WTC11 (cell line): ENCODE measurements at regions not wholly inside any gene's neighbourhood (a gene's known extent, or its start where the extent isn't known, plus 50 kb on each side); places are given as distances from the start of the nearest gene placed in this dataset.

Experiments
- ATAC-seq: fragments of 200-7000 bp; cut with Tn5 transposase; 2 replicates; pipeline ENCODE4 v1.10.0; 2021; ENCODE audit warnings: mild to moderate bottlenecking, moderate library complexity
- CTCF ChIA-PET: fragments of 300-600 bp; sonication (Branson Sonifier 250); formaldehyde crosslinking; loops from one replicate; lab custom pipeline; 2021; ENCODE audit warnings: antibody characterized with exemption; lab: Charles Lee
- POLR2A ChIA-PET: fragments of 350-600 bp; sonication (Branson Sonifier 250); formaldehyde crosslinking; loops from one replicate; lab custom pipeline; 2021; ENCODE audit warnings: antibody characterized with exemption; lab: Charles Lee
- DNase-seq: peaks from one replicate; pipeline ENCODE4 v3.0.0; 2021; ENCODE audit warnings: low spot score
- H3K27ac Mint-ChIP-seq: 2 replicates; pipeline ENCODE4 v1.8.0; 2021; ENCODE audit warnings: mixed read lengths
- H3K27me3 Mint-ChIP-seq: 2 replicates; pipeline ENCODE4 v1.8.0; 2021; ENCODE audit warnings: low read depth, mild to moderate bottlenecking, moderate library complexity, mixed read lengths
- H3K36me3 Mint-ChIP-seq: 2 replicates; pipeline ENCODE4 v1.8.0; 2021; ENCODE audit warnings: mixed read lengths
- H3K4me1 Mint-ChIP-seq: 2 replicates; pipeline ENCODE4 v1.8.0; 2022; ENCODE audit warnings: mixed read lengths
- H3K4me3 Mint-ChIP-seq: 2 replicates; pipeline ENCODE4 v1.8.0; 2021; ENCODE audit warnings: mild to moderate bottlenecking, moderate library complexity, mixed read lengths
- H3K9me3 Mint-ChIP-seq: 2 replicates; pipeline ENCODE4 v1.8.0; 2021; ENCODE audit warnings: mixed read lengths
- ATF2 ChIP-seq: sonication (generic); formaldehyde crosslinking; IDR thresholded peaks from 2 replicates; pipeline ENCODE4 v1.8.1; 2022; ENCODE audit warnings: low read depth, missing genetic modification reagents, borderline replicate concordance
- CTCF ChIP-seq: fragments of 200-600 bp; IDR thresholded peaks from 2 replicates; pipeline ENCODE4 v1.8.0; 2022; ENCODE audit warnings: antibody characterized with exemption
- ERG ChIP-seq: fragments of 250-450 bp; sonication (Bioruptor Pico); IDR thresholded peaks from 2 replicates; pipeline ENCODE4 v1.8.0; 2021; ENCODE audit warnings: mild to moderate bottlenecking
- ESRRA ChIP-seq: sonication (generic); formaldehyde crosslinking; IDR thresholded peaks from 2 replicates; pipeline ENCODE4 v1.8.1; 2022; ENCODE audit warnings: mild to moderate bottlenecking, missing genetic modification reagents, borderline replicate concordance
- FOXJ3 ChIP-seq: sonication (generic); formaldehyde crosslinking; IDR thresholded peaks from 2 replicates; pipeline ENCODE4 v1.9.0; 2021; ENCODE audit warnings: missing genetic modification reagents, mild to moderate bottlenecking, borderline replicate concordance
- GTF2I ChIP-seq: fragments of 250-450 bp; sonication (Bioruptor Pico); conservative IDR thresholded peaks from 2 replicates; pipeline ENCODE4 v1.4.0; 2021; ENCODE audit warnings: mild to moderate bottlenecking
- HMGA2 ChIP-seq: fragments of 250-450 bp; sonication (Bioruptor Pico); IDR thresholded peaks from 2 replicates; pipeline ENCODE4 v1.4.0; 2021; ENCODE audit warnings: mild to moderate bottlenecking, moderate library complexity
- MLX ChIP-seq: sonication (generic); formaldehyde crosslinking; IDR thresholded peaks from 2 replicates; pipeline ENCODE4 v1.8.1; 2023; ENCODE audit warnings: mild to moderate bottlenecking, missing genetic modification reagents, moderate library complexity
- MXD4 ChIP-seq: fragments of 250-450 bp; sonication (Bioruptor Pico); IDR thresholded peaks from 2 replicates; pipeline ENCODE4 v1.8.0; 2021; ENCODE audit warnings: mild to moderate bottlenecking, moderate library complexity, borderline replicate concordance
- NFATC4 ChIP-seq: fragments of 250-450 bp; sonication (Bioruptor Pico); IDR thresholded peaks from 2 replicates; pipeline ENCODE4 v1.9.0; 2021; ENCODE audit warnings: mild to moderate bottlenecking
- RORB ChIP-seq: fragments of 250-450 bp; sonication (Bioruptor Pico); IDR thresholded peaks from 2 replicates; pipeline ENCODE4 v1.9.0; 2021; ENCODE audit warnings: mild to moderate bottlenecking
- SMAD3 ChIP-seq: sonication (generic); formaldehyde crosslinking; IDR thresholded peaks from 2 replicates; pipeline ENCODE4 v1.8.0; 2022; ENCODE audit warnings: missing genetic modification reagents, mild to moderate bottlenecking, borderline replicate concordance
- SMAD4 ChIP-seq: sonication (generic); formaldehyde crosslinking; IDR thresholded peaks from 2 replicates; pipeline ENCODE4 v1.8.0; 2022; ENCODE audit warnings: mild to moderate bottlenecking, missing genetic modification reagents
- USF1 ChIP-seq: sonication (generic); formaldehyde crosslinking; IDR thresholded peaks from 2 replicates; pipeline ENCODE4 v1.8.0; 2022; ENCODE audit warnings: mild to moderate bottlenecking, missing genetic modification reagents
- ZBTB21 ChIP-seq: sonication (generic); formaldehyde crosslinking; IDR thresholded peaks from 2 replicates; pipeline ENCODE4 v1.8.1; 2023; ENCODE audit warnings: mild to moderate bottlenecking, missing genetic modification reagents, borderline replicate concordance
- ZMAT4 ChIP-seq: fragments of 250-450 bp; sonication (Bioruptor Pico); IDR thresholded peaks from 2 replicates; pipeline ENCODE4 v1.9.0; 2021; ENCODE audit warnings: mild to moderate bottlenecking
- ZNF138 ChIP-seq: sonication (generic); formaldehyde crosslinking; conservative IDR thresholded peaks from 2 replicates; pipeline ENCODE4 v1.8.1; 2022; ENCODE audit warnings: mild to moderate bottlenecking, moderate library complexity, missing genetic modification reagents
- ZNF317 ChIP-seq: sonication (generic); formaldehyde crosslinking; IDR thresholded peaks from 2 replicates; pipeline ENCODE4 v1.8.1; 2023; ENCODE audit warnings: low read depth, mild to moderate bottlenecking, moderate library complexity, missing genetic modification reagents, borderline replicate concordance
- ZNF425 ChIP-seq: fragments of 250-450 bp; sonication (Bioruptor Pico); conservative IDR thresholded peaks from 2 replicates; pipeline ENCODE4 v1.9.0; 2021; ENCODE audit warnings: mild to moderate bottlenecking
- ZNF671 ChIP-seq: fragments of 250-450 bp; sonication (Bioruptor Pico); IDR thresholded peaks from 2 replicates; pipeline ENCODE4 v1.8.0; 2021; ENCODE audit warnings: mild to moderate bottlenecking
- TF ChIP-seq, protein P1 (sequence below): sonication (generic); formaldehyde crosslinking; IDR thresholded peaks from 2 replicates; pipeline ENCODE4 v1.8.0; 2022; ENCODE audit warnings: mild to moderate bottlenecking, missing genetic modification reagents
- TF ChIP-seq, protein P2 (sequence below): sonication (generic); formaldehyde crosslinking; conservative IDR thresholded peaks from 2 replicates; pipeline ENCODE4 v1.8.1; 2022; ENCODE audit warnings: mild to moderate bottlenecking, missing genetic modification reagents

- no peak for TF ChIP-seq MXD4 (CRISPR knock-in tag)
- no peak for TF ChIP-seq ZNF138 (CRISPR knock-in tag)
- TF ChIP-seq, protein P1, sequence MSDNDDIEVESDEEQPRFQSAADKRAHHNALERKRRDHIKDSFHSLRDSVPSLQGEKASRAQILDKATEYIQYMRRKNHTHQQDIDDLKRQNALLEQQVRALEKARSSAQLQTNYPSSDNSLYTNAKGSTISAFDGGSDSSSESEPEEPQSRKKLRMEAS = no peak
- TF ChIP-seq HMGA2 = no peak
- no peak for TF ChIP-seq NFATC4
- no peak for TF ChIP-seq SMAD3 (CRISPR knock-in tag)
Observed at GRCh38 chr4:22094217-22094616, 145.6 kb upstream of the KCNIP4 start (continued).

DNA sequence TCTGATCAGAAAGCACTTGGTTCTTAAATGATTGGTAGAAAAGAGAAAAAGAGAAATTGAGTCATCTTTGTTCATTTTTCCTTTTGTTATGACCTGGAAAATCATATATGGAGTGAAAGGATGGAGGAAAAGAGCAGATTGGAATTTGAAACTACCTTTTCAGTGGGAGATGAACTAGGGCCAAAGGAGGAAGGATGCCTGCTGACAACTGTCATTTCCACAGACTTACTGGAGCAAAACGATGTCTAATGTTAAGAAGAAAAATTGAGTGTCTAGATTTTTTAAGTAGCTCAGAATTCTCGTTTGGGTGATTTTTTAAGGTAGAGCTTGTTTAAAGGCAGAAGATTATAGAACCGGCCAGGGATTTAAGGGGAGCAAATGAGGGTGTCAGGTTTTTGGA, 144.6 kb upstream of the KCNIP4 start:
- ATAC-seq = no peak
- no peak overlapping the region for H3K4me3 Mint-ChIP-seq
- DNase-seq = no peak
- H3K9me3 Mint-ChIP-seq = peaks cover 8% of the 10 kb centered on the region
- no peaks in the 10 kb centered on the region for H3K36me3 Mint-ChIP-seq
- H3K4me1 Mint-ChIP-seq = no peaks in the 10 kb centered on the region
- CTCF ChIA-PET = interaction anchor here (3.8 kb wide), 1 partner anchor 304 kb away, joined by 20 read pairs; no protein-coding TSS in a partner anchor
- no peaks in the 10 kb centered on the region for H3K27me3 Mint-ChIP-seq
- POLR2A ChIA-PET = no interaction called here
- TF ChIP-seq MXD4 (CRISPR knock-in tag) = no peak
- TF ChIP-seq SMAD4 (CRISPR knock-in tag) = no peak
- TF ChIP-seq ATF2 (CRISPR knock-in tag) = no peak
- TF ChIP-seq, protein P2, sequence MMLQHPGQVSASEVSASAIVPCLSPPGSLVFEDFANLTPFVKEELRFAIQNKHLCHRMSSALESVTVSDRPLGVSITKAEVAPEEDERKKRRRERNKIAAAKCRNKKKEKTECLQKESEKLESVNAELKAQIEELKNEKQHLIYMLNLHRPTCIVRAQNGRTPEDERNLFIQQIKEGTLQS (CRISPR knock-in tag) = no peak
- TF ChIP-seq USF1 (CRISPR knock-in tag) = no peak
- TF ChIP-seq ZNF425 (CRISPR knock-in tag) = no peak
- TF ChIP-seq ESRRA = no peak
- no peak for TF ChIP-seq ZBTB21 (CRISPR knock-in tag)
- TF ChIP-seq, all 79 proteins: peak for 0
- H3K27ac Mint-ChIP-seq = no peak overlapping the region

DNA sequence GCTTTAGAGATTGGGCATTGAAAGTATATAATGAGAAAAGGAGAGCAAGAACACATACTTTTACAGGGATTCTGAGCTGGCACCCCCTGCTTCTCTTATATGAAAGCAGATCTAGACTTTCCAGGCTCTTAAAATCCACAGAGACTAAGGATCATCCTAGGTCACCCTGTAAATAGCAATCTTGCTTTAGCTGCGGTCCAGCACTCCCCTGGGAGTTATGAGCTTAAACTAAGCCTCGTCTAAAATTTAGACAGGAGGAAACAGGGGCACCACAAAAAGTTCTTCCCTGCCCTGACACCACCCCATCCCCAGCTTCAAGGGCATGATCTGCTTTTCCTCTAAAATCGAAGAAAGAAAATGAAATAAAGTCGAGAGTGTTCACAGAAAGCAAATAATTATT, 143.3 kb upstream of the KCNIP4 start:
- no peaks in the 10 kb centered on the region for H3K27me3 Mint-ChIP-seq
- H3K9me3 Mint-ChIP-seq = peaks cover 20% of the 10 kb centered on the region
- H3K4me1 Mint-ChIP-seq = no peaks in the 10 kb centered on the region
- H3K4me3 Mint-ChIP-seq = no peak overlapping the region
- ATAC-seq (no peak), DNase-seq (no peak)
- ChIA-PET CTCF (interaction anchor here (1.0 to 3.8 kb wide), 6 partner anchors 38 to 302 kb away, joined by 4 to 20 read pairs (median 5); partner anchors contain the start of gene KCNIP4), POLR2A (no interaction called here)
- no peak overlapping the region for H3K27ac Mint-ChIP-seq
- peaks cover 9% of the 10 kb centered on the region; the same call in 1 of the 2 replicates for H3K36me3 Mint-ChIP-seq
- TF ChIP-seq FOXJ3 (CRISPR knock-in tag) (no peak), ZNF671 (CRISPR knock-in tag) (no peak), MLX (no peak), ZNF425 (CRISPR knock-in tag) (no peak), CTCF (no peak), ZMAT4 (CRISPR knock-in tag) (no peak), RORB (CRISPR knock-in tag) (no peak), SMAD4 (CRISPR knock-in tag) (no peak), ERG (CRISPR knock-in tag) (no peak), ZNF317 (no peak), GTF2I (no peak)
